ENCODE measurements at regions not wholly inside any gene's neighbourhood (a gene's known extent, or its start where the extent isn't known, plus 50 kb on each side); places are given as distances from the start of the nearest gene placed in this dataset.

GRCh38 chr12:89081719-89082369, 270.5 kb downstream of the DUSP6 start:
- H2AFZ ChIP-seq, result no peak overlapping the region
- TF ChIP-seq EZH2 (IDR thresholded peaks at IDR 0.05; ENCODE audit: low read depth) (no peak), CTCF (conservative IDR thresholded peaks at IDR 0.05) (no peak)
- H3K79me2 ChIP-seq (ENCODE audit: low read depth), result no peaks in the 10 kb centered on the region
- POLR2A ChIA-PET (ENCODE audit: unreplicated experiment), result no interaction called here
- CTCF ChIA-PET, result interaction anchor here (0.5 kb wide), 1 partner anchor 22 kb away, joined by 5 read pairs; no protein-coding TSS in a partner anchor
- no TSS peak for BruUV-seq (replicated peaks)
- no peaks in the 10 kb centered on the region for H3K27me3 ChIP-seq (ENCODE audit: insufficient read depth, low read depth)
- no peaks in the 10 kb centered on the region for H3F3A ChIP-seq (ENCODE audit: insufficient read depth, low read depth)
- H3K4me1 ChIP-seq (replicated peaks; ENCODE audit: insufficient read depth), result no peaks in the 10 kb centered on the region
- no peak overlapping the region for H3K4me3 ChIP-seq
- H3K9me2 ChIP-seq (ENCODE audit: insufficient read depth), result no peaks in the 10 kb centered on the region
- intact Hi-C loops (cut with micrococcal nuclease; ENCODE audit: unreplicated experiment), result no loop called here
- DNase-seq, result no peak
- H3K4me2 ChIP-seq, result no peak overlapping the region
- H3K9me3 ChIP-seq (ENCODE audit: insufficient read depth, low read depth), result no peaks in the 10 kb centered on the region
- no peak overlapping the region for H3K27ac ChIP-seq
- no peaks in the 10 kb centered on the region for H4K20me1 ChIP-seq (ENCODE audit: insufficient read depth)
- no peaks in the 10 kb centered on the region for H3K36me3 ChIP-seq (ENCODE audit: low read depth)

- H3K9me3 ChIP-seq (ENCODE audit: insufficient read depth, low read depth), result no peaks in the 10 kb centered on the region
- no peaks in the 10 kb centered on the region for H3K36me3 ChIP-seq (ENCODE audit: low read depth)
- H2AFZ ChIP-seq, result no peak overlapping the region
- H3K4me3 ChIP-seq, result no peak overlapping the region
- no peak overlapping the region for H3K4me2 ChIP-seq
- H3K27ac ChIP-seq, result no peak overlapping the region
- no peaks in the 10 kb centered on the region for H3F3A ChIP-seq (ENCODE audit: insufficient read depth, low read depth)
- no peak for DNase-seq
- TF ChIP-seq EZH2 (IDR thresholded peaks at IDR 0.05; ENCODE audit: low read depth) (no peak), CTCF (conservative IDR thresholded peaks at IDR 0.05) (no peak)
- ChIA-PET POLR2A (ENCODE audit: unreplicated experiment) (no interaction called here), CTCF (no interaction called here)
- intact Hi-C loops (cut with micrococcal nuclease; ENCODE audit: unreplicated experiment), result no loop called here
- H3K4me1 ChIP-seq (replicated peaks; ENCODE audit: insufficient read depth), result no peaks in the 10 kb centered on the region
- no peaks in the 10 kb centered on the region for H4K20me1 ChIP-seq (ENCODE audit: insufficient read depth)
- no peaks in the 10 kb centered on the region for H3K9me2 ChIP-seq (ENCODE audit: insufficient read depth)
- H3K79me2 ChIP-seq (ENCODE audit: low read depth), result no peaks in the 10 kb centered on the region
- H3K27me3 ChIP-seq (ENCODE audit: insufficient read depth, low read depth), result no peaks in the 10 kb centered on the region
- BruUV-seq (replicated peaks), result no TSS peak
These were observed 271.4 kb downstream of the DUSP6 start for GRCh38 chr12:89080793-89081465.

- no peak overlapping the region for H3K4me2 ChIP-seq
- BruUV-seq (replicated peaks), result no TSS peak
- CTCF ChIA-PET, result no interaction called here
- H3K27me3 ChIP-seq (ENCODE audit: insufficient read depth, low read depth), result no peaks in the 10 kb centered on the region
- no peaks in the 10 kb centered on the region for H3K4me1 ChIP-seq (replicated peaks; ENCODE audit: insufficient read depth)
- no peaks in the 10 kb centered on the region for H3K79me2 ChIP-seq (ENCODE audit: low read depth)
- POLR2A ChIA-PET (ENCODE audit: unreplicated experiment), result interaction anchor here (0.7 kb wide), 1 partner anchor 1657 kb away, joined by 4 read pairs; no protein-coding TSS in a partner anchor
- intact Hi-C loops (cut with micrococcal nuclease; ENCODE audit: unreplicated experiment), result no loop called here
- no peak overlapping the region for H3K4me3 ChIP-seq
- no peaks in the 10 kb centered on the region for H4K20me1 ChIP-seq (ENCODE audit: insufficient read depth)
- TF ChIP-seq EZH2 (IDR thresholded peaks at IDR 0.05; ENCODE audit: low read depth) (no peak), CTCF (conservative IDR thresholded peaks at IDR 0.05) (no peak)
- H3K9me2 ChIP-seq (ENCODE audit: insufficient read depth), result no peaks in the 10 kb centered on the region
- H2AFZ ChIP-seq, result no peak overlapping the region
- no peaks in the 10 kb centered on the region for H3K36me3 ChIP-seq (ENCODE audit: low read depth)
- H3K27ac ChIP-seq, result no peak overlapping the region
- no peak for DNase-seq
- H3K9me3 ChIP-seq (ENCODE audit: insufficient read depth, low read depth), result no peaks in the 10 kb centered on the region
- no peaks in the 10 kb centered on the region for H3F3A ChIP-seq (ENCODE audit: insufficient read depth, low read depth)
These were observed 276.3 kb downstream of the DUSP6 start for GRCh38 chr12:89075880-89076540.
